Right lung (tissue), 2 donors: ENCODE measurements at regions not wholly inside any gene's neighbourhood (a gene's known extent, or its start where the extent isn't known, plus 50 kb on each side); places are given as distances from the start of the nearest gene placed in this dataset.
"Not testable (repeated sequence)": the region's sequence is repeated elsewhere in the genome, so short reads cannot be mapped to it uniquely, and the experiment has no call there.

Experiments
- DNase-seq, 2 donors: peaks; one replicate each; pipeline ENCODE4 v3.0.0-alpha.2; 2013

- DNase-seq, result no peak
Measured at GRCh38 chr4:159006202-159006601, 96.7 kb upstream of the RAPGEF2 start.

DNA sequence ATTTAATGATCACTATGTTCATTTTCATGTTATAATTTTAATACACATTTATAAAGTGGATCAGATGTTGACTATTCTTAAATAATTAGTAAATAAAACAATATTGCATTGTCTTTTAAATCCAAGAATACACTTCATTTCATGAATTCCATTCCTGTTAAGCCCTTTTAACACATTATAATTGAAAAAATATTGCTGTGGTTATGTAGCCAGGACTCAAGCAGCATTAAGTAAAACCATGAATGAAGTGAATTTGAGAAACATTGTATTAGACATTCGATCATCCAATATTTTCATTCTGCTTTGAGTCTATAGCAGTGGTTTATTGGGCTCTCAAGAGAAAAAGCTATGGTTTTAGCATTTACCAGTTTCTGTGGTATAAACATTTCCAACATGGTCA, 94.2 kb upstream of the RAPGEF2 start:
- no peak for DNase-seq

DNA sequence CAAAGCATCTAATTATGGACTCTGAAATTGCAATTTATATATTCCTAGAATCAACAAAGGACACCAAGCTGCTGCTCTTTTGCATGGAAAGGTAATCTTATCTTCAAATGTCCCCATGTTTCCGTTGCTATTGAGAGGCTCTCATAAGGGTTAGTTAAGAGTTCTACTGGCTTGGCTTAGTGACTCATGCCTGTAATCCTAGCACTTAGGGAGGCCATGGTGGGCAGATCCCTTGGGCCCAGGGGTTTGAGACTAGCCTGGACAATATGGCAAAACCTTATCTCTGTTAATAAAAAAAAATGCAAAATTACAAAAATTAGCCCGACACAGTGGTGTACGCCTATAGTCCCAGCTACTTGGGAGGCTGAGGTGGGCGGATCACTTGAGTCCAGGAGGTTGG, 93.4 kb upstream of the RAPGEF2 start:
- no peak for DNase-seq

GRCh38 chr4:159010100-159010499, 92.8 kb upstream of the RAPGEF2 start:
- no peak for DNase-seq

DNA sequence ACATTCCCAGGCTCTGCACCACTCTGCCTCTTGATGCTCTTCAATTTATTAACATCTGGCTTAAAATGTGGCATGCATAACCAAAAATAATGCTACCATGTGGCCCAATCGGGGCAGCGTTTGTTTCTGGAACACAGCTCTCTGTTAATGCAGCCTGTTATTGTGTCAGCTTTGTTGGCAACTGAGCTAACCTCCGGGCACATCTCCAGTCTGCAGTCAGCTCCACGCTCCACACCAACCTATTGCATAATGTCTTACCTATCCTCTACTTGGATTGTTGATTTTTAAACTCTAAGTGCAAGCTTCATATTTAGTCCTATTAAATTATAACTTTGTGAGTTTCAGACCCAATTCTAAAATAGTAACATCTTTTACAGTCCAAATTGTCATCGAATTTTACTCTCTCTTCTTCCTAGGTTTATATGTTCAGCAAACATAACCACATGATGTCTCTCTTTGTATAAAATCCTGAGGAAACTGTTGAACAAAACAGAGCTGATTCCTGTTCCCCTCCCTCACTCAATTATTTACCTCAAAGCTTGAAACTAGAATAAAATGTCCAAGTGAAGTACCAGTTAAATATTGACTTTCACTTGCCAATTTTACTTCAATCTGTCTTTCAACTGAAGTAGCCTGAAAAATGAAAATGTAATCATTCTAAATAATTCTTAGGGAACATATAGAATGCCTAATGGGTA, 92.2 kb upstream of the RAPGEF2 start:
- peak; percentile 48 to 52 for DNase-seq

DNA sequence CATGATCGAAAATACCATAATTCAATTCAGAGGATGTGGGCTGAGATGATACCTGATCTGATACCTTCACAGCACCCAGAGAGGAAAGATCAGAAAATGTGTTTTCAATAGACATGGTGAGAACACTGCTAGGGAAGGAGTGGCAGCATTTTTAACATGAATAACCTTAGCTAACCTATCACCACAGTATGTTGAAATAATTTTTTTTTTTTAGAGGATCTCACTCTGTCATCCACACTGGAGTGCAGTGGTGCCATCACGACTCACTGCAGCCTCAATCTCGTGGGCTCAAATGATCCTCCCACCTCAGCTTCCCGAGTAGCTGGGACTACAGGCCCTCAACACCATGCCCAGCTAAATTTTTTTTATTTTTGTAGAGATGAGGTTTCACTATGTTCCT, 90.5 kb upstream of the RAPGEF2 start:
- no peak for DNase-seq

DNA sequence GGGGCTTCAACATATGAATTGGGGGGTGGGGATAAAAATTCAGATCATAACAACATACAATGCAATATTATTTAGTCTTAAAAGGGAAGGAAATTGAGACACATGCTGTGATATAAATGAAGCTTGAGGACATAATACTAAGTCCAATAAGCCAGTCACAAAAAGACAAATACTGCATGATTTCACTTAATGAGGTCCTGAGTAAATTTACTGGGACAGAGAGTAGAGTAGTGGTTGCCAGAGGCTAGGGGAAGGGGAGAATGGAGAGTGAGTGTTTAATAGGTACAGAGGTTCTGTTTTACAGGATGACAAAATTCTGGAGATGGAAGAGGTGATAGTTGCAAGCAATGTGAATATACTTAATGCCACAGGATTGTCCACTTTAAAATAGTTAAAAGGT, 89.2 kb upstream of the RAPGEF2 start:
- no peak for DNase-seq

DNA sequence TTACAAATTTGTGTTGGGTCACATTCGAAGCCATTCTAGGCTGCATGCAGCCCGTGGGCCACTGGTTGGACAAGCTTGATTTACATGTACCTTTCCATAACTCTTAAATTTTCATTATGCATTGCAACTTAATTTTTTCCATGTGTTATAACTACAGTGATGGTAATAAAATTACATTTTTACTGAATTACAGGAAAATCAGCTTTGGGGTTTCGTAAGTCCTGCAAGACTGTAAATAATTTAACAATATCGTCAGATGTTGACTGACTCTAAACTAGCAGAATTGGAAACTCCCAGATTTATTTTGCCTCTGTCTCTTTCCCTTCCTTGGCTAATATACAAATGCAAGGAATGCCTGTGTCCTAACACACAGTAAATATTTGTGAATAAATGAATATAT, 88.0 kb upstream of the RAPGEF2 start:
- no peak for DNase-seq

DNA sequence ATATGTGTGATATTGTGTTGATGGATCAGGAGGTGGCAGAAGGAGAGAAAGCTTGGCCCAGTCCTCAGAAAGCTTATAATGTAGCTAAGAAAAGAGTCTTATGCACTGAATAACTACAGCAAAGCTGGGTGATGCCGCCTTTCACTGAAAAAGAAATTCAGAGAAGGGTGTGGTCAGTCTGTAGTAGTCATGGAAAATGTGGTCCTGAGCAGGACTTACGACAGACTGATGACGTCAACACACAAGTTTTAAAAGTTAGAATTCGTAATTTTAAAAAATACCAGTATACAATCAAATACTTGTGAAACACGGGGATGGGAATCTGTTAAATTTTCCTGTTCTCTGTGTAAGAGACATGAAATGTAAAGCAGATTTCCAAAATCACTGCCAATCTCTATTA, 87.0 kb upstream of the RAPGEF2 start:
- DNase-seq, result no peak

DNA sequence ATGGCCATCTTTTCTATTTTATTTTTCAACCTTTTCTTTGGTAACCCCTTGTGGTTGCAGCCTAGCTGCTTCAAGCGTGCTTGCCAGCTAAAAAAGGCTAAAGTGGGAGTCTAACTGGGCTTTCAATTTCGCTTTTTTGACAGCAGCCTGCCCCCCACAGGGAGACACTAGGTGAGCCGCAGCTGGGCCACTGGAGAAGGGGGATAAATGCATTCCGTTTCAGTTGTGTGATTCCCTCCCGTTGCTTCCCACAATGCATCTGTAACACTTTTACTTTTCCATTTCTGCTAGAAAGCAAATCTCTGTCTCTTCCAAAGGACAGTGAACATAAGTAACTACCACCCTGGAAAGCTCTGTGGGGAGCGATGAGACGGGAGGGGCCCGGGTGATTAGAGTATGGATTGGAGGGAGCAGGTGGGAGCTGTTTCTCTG, 86.3 kb upstream of the RAPGEF2 start:
- no peak for DNase-seq

DNA sequence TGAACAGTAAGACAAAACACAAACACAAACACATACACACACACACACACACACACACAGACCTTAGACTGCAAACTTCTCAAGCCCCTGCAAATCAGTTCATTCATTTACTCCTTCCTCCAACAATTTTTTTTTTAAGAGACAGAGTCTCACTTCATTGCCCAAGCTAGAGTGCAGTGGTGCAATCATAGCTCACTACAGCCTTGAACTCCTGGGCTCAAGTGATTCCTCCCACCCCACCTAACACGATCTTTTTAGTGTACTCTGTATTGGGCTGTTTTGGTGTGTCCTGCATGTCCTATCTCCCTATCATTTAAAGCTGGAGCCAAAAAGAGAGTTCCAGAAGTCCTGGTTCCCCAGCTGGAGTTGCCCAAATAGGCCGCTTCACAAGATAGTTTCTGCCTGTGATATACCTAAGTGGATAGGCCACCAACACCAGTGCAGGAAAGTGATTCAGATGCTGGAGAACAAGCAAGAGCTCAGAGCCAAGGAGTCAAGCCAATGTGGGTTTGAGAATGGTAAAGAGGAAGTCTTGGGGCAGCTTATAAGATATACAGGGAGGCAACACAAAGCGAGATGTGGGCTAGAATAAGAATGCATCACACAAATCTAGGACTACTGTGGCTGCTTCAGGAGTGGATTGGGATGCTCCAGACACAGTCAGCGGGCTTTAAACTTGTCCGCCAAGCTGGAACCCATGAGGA, 85.4 kb upstream of the RAPGEF2 start:
- no peak for DNase-seq

DNA sequence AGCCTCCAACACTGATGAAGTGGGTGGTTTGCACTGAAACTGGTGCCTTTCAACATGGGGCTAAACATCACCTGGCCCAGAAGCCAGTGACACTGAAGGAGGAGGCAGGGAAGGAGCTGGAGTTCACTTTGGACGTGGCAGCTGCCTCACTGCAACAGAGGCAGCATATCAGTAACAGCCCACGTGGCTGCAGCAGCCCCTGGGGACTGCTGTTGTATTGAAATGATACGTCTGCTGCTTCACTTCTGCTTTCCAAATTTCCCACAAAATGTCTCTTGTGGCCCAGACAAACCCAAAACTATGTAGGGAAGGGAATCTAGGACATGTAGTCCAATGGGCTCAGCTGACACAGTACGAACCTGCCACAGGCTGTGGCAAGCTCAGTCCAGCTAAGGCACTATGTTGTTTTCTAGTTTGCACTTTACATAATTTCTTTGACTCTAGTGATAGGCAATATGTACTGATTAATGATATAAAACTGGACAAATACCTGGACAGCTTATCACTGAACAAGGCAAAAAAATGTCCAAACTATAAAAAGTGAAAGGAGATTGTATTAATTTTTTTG, 84.7 kb upstream of the RAPGEF2 start:
- no peak for DNase-seq

DNA sequence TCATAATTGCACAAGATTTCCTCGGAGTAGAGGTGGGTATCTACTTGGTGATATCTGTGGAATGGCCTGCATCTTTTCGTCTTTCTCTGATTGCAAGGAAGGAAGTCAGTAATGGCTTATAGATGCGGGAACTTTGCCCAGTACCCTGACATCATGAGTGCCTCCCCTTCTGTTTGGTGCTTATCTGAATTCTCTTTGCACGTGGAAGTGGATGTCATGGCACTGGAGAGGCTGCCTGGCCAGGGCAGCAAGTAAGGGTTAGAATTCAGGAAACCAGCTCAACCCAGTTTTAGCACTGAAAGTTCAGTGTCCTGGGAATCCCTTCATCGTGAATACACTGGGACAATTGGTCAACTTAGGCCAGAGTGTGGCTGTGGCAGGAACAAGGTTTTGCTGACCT, 83.5 kb upstream of the RAPGEF2 start:
- DNase-seq, result no peak

GRCh38 chr4:159021597-159022385, 81.1 kb upstream of the RAPGEF2 start:
- DNase-seq, result no peak

DNA sequence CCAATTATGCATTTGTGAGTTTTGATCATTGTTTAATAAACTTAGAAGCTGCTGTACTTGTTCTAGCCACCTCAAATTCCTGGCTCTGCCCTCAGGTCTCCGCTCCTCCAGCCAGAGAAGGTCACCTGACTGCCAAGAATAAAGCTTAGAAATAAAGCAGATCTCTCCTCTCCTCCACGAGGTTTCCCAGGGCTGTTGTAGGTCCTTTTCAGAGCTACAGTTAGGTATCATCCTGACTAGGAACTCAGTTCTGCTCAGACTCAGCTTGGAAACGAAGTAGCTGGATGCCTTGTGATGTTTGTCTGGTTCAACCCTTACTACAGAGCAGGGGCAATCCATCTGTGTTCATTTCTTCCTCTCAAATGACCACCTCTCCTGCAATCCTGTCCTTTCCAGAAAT, 79.1 kb upstream of the RAPGEF2 start:
- no peak for DNase-seq

- DNase-seq, result no peak
Measured at GRCh38 chr4:159024266-159024665, 78.6 kb upstream of the RAPGEF2 start.

DNA sequence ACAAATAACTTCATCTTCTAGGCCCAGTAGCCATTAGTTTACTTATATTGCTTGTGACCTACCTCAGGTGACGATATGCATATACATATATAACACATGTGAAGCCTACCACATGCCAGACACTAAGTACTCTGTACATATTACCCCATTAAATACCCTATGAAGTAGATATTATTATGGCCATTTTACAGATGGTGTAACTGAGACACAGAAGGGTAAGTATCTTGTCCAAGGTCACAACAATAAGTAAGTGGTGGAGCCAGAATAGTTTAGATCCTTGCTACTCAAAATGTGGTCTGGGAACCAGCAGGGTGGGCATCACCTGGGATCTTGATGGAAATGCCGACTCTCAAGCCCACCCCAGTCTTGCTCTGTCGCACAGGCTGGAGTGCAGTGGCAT, 78.1 kb upstream of the RAPGEF2 start:
- no peak for DNase-seq

GRCh38 chr4:159026329-159026728, 76.5 kb upstream of the RAPGEF2 start:
- DNase-seq, result no peak

DNA sequence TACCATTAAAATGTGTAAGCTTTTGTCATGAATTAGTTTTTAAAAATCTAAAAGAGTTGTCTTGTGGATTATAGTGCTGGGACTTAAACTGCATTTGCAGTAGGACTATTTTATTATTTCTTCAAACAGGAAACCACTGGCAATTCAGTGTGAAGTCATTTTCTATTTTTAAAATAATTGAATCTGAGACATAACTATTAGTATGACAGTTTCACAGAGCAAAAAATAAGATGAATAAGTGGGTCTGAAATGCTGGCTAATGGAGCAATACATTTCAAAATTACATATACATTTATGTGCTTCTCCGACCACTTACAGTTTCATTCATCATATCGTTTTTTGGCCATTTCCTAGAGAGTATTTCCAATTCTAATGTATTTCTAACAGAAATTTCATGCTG, 75.3 kb upstream of the RAPGEF2 start:
- no peak for DNase-seq

DNA sequence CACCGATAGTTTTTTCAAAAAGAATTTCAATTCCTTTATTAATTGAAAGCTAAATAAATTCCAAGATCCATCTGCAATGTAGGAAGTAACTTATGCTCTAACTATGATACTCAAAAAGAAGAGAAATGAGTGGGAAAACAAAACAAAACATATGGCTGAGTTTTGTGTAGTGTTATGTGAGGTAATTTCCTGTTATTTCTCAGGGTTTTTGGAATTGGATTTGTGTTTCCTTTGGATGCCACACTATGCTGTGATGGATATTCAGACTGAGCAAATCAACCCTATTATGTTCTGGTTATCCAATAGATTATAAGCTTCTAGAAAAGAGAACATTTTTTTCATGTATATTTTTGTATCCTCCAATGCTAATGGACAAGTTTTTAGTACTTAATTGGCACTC, 73.4 kb upstream of the RAPGEF2 start:
- DNase-seq, result no peak

DNA sequence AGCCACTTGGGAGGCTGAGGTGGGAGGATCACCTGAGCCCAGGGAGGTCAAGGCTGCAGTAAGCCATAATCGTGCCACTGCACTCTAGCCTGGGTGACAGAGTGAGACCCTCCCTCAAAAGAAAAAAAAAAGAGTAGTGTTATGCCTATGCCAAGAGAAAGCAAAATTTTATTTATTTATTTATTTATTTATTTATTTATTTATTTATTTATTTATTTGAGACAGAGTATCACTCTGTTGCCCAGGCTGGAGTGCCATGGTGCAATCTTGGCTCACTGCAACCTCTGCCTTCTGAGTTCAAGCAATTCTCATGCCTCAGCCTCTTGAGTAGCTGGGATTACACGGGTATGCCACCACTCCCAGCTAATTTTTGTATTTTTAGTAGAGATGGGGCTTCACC, 72.6 kb upstream of the RAPGEF2 start:
- DNase-seq, result not testable (repeated sequence)

GRCh38 chr4:159035570-159035969, 67.3 kb upstream of the RAPGEF2 start:
- DNase-seq, result no peak

DNA sequence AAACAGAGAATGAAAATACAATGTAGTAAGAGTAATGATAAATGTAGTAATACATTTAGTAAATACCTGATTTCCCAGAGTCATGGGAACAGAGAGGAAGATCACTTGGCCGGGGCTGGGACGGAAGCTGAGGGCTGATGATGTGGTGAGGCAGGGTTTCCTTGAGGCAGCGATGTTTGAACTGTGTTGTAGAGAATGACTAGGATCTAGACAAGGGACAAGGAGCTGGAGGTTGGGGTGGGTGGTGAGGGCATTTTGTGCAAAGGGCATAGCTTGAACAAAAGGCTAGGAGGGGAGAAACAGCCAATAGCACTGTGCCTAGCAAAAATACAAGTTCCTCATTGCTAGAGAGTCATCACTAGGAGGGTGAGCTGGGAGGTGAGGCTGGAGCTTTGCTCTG, 64.3 kb upstream of the RAPGEF2 start:
- DNase-seq, result no peak
